Hepatocyte (in vitro differentiated cells): ENCODE measurements at regions not wholly inside any gene's neighbourhood (a gene's known extent, or its start where the extent isn't known, plus 50 kb on each side); places are given as distances from the start of the nearest gene placed in this dataset.

Experiments
- DNase-seq: peaks from one replicate; pipeline ENCODE4 v3.0.0-alpha.2; 2016; ENCODE audit warnings: low spot score
- H2AFZ ChIP-seq: fragments of 200-600 bp; sonication (generic); 2 replicates; pipeline ENCODE4 v1.6.0; 2016; ENCODE audit warnings: antibody characterized with exemption, mild to moderate bottlenecking
- H3K27ac ChIP-seq: fragments of 200-600 bp; sonication (generic); 2 replicates; pipeline ENCODE4 v1.5.1; 2016; ENCODE audit warnings: mild to moderate bottlenecking
- H3K27me3 ChIP-seq: fragments of 200-600 bp; sonication (generic); 2 replicates; pipeline ENCODE4 v1.6.1; 2016
- H3K36me3 ChIP-seq: fragments of 200-600 bp; sonication (generic); replicated peaks from 2 replicates; pipeline ENCODE4 v1.5.1; 2016; ENCODE audit warnings: low read depth; ENCODE audit not compliant: insufficient read depth
- H3K4me1 ChIP-seq: fragments of 200-600 bp; sonication (generic); 2 replicates; pipeline ENCODE4 v1.5.1; 2016; ENCODE audit warnings: mild to moderate bottlenecking, moderate library complexity; ENCODE audit not compliant: insufficient read depth
- H3K4me2 ChIP-seq: fragments of 200-600 bp; sonication (generic); 2 replicates; pipeline ENCODE4 v1.6.0; 2016
- H3K4me3 ChIP-seq: fragments of 200-600 bp; sonication (generic); 2 replicates; pipeline ENCODE4 v1.5.1; 2016; ENCODE audit warnings: mild to moderate bottlenecking
- H3K79me2 ChIP-seq: fragments of 200-600 bp; sonication (generic); 2 replicates; pipeline ENCODE4 v1.6.0; 2017; ENCODE audit warnings: mild to moderate bottlenecking
- H3K9me2 ChIP-seq: fragments of 200-600 bp; sonication (generic); replicated peaks from 2 replicates; pipeline ENCODE4 v1.6.0; 2017; ENCODE audit warnings: mild to moderate bottlenecking; ENCODE audit not compliant: insufficient read depth
- H3K9me3 ChIP-seq: fragments of 200-600 bp; sonication (generic); 2 replicates; pipeline ENCODE4 v1.5.1; 2016; ENCODE audit warnings: low read depth, mild to moderate bottlenecking
- H4K20me1 ChIP-seq: fragments of 200-600 bp; sonication (generic); 2 replicates; pipeline ENCODE4 v1.6.0; 2016; ENCODE audit warnings: mild to moderate bottlenecking; ENCODE audit not compliant: insufficient read depth, poor library complexity, severe bottlenecking
- CTCF ChIP-seq: fragments of 200-600 bp; sonication (generic); IDR thresholded peaks from 2 replicates; pipeline ENCODE4 v1.5.1; 2016; ENCODE audit warnings: antibody characterized with exemption, mild to moderate bottlenecking; ENCODE audit not compliant: poor library complexity
- EZH2 ChIP-seq: fragments of 200-600 bp; sonication (generic); IDR thresholded peaks from 2 replicates; pipeline ENCODE4 v1.6.1; 2016; ENCODE audit warnings: antibody characterized with exemption, mild to moderate bottlenecking, borderline replicate concordance
- EZH2phosphoT487 ChIP-seq: fragments of 200-600 bp; sonication (generic); IDR thresholded peaks from one replicate; pipeline ENCODE4 v1.6.1; 2018; ENCODE audit warnings: antibody characterized with exemption, mild to moderate bottlenecking, low read depth, moderate library complexity; ENCODE audit not compliant: unreplicated experiment, severe bottlenecking
- WGBS: methylation state at CpG from one replicate; pipeline ENCODE4 v1.1.6; 2016; ENCODE audit warnings: low lambda C conversion rate; ENCODE audit errors: missing lambda C conversion rate; 5-methylcytosine and 5-hydroxymethylcytosine counted together

GRCh38 chr6:144678844-144679243, 393.7 kb downstream of the UTRN start:
- H3K4me2 ChIP-seq = no peak overlapping the region
- H4K20me1 ChIP-seq = no peaks in the 10 kb centered on the region
- H3K9me3 ChIP-seq = no peaks in the 10 kb centered on the region
- H3K79me2 ChIP-seq = no peaks in the 10 kb centered on the region
- H3K27ac ChIP-seq = no peak overlapping the region
- H2AFZ ChIP-seq = no peak overlapping the region
- no peak for TF ChIP-seq EZH2phosphoT487
- no peak for TF ChIP-seq CTCF
- TF ChIP-seq EZH2 = no peak
- no peaks in the 10 kb centered on the region for H3K9me2 ChIP-seq
- 94% methylated on average over 1 of the region's 1 CpG for WGBS
- H3K4me1 ChIP-seq = no peaks in the 10 kb centered on the region
- no peaks in the 10 kb centered on the region for H3K36me3 ChIP-seq
- no peaks in the 10 kb centered on the region for H3K27me3 ChIP-seq
- H3K4me3 ChIP-seq = no peak overlapping the region
- no peak for DNase-seq

GRCh38 chr6:144681334-144681733, 396.2 kb downstream of the UTRN start:
- TF ChIP-seq EZH2 (no peak), EZH2phosphoT487 (no peak), CTCF (no peak)
- Histone ChIP-seq H3K27me3 (no peaks in the 10 kb centered on the region), H3K4me2 (no peak overlapping the region), H2AFZ (no peak overlapping the region), H3K4me3 (no peak overlapping the region), H3K4me1 (no peaks in the 10 kb centered on the region), H3K9me2 (no peaks in the 10 kb centered on the region), H4K20me1 (no peaks in the 10 kb centered on the region), H3K27ac (no peak overlapping the region), H3K79me2 (no peaks in the 10 kb centered on the region), H3K36me3 (no peaks in the 10 kb centered on the region), H3K9me3 (peaks cover 2% of the 10 kb centered on the region)
- 87% methylated on average over 3 of the region's 3 CpGs for WGBS
- no peak for DNase-seq

DNA sequence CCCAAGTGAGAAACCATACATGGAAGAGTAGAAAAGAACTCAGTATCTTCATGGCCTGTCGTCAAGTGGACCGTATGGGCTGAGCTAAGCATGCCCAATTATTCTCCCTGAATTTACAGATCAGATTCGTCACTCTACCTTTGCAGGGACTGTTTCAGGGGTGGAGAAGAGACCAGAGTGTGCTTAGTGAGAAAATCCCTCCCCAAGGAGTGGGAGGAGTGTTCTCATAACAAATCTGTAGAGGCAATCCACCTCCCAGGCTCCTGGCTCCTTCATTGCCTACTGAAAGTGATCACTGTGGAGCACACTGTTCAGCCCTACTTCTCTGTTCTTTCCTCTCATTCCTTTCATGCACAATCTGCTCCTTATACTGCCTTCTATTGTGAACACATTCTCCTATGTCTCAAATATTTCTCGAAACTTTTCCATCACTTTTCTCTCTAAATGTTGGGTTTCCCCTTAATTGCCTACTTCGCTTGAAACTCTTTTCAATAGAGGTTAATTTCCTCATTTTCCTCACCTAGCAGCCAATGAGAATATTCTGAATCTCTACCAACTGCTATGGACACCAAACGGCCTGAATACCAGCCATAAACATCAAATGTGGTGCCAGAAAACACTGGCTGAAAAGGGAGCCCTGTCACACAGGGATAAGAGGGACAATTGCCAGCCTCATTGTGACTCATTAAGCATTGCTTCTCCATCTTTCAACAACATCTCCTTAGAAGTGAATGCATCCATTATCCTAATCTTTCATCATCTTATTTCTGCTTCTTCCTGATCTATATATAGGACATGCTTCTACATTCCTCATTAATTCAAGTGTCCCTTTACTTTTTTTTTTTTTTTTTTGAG, 398.3 kb downstream of the UTRN start:
- TF ChIP-seq CTCF = no peak
- no peak for TF ChIP-seq EZH2phosphoT487
- no peak for TF ChIP-seq EZH2
- 91% methylated on average over 6 of the region's 6 CpGs for WGBS
- DNase-seq = no peak
- Histone ChIP-seq H3K4me2 (no peak overlapping the region), H4K20me1 (no peaks in the 10 kb centered on the region), H3K4me1 (no peaks in the 10 kb centered on the region), H3K79me2 (no peaks in the 10 kb centered on the region), H3K27me3 (no peaks in the 10 kb centered on the region), H3K27ac (no peak overlapping the region), H3K4me3 (no peak overlapping the region), H3K36me3 (no peaks in the 10 kb centered on the region), H3K9me2 (no peaks in the 10 kb centered on the region), H3K9me3 (peaks cover 7% of the 10 kb centered on the region), H2AFZ (no peak overlapping the region)
